ENCODE measurements at regions not wholly inside any gene's neighbourhood (a gene's known extent, or its start where the extent isn't known, plus 50 kb on each side); places are given as distances from the start of the nearest gene placed in this dataset.

GRCh38 chr2:8290771-8291352 is 391.0 kb upstream of the ID2 start:
- TF ChIP-seq SIN3A (IDR thresholded peaks at IDR 0.05; ENCODE audit: borderline replicate concordance in 2 of 2, control insufficient read depth in 1 of 2, low read depth in 2 of 2, low read length in 2 of 2) (no peak), NR2C1 (IDR thresholded peaks at IDR 0.05) (no peak), NR2C1 (tag; IDR thresholded peaks at IDR 0.05) (no peak), CTCF (IDR thresholded peaks at IDR 0.05 in 2 of 3, conservative IDR thresholded peaks at IDR 0.05 in 1 of 3; ENCODE audit: insufficient read depth in 2 of 3, low read depth in 1 of 3, low read length in 3 of 3) (no peak)

Data from K562 (cell line).